DND-41 (cell line): ENCODE measurements at regions not wholly inside any gene's neighbourhood (a gene's known extent, or its start where the extent isn't known, plus 50 kb on each side); places are given as distances from the start of the nearest gene placed in this dataset.

Source experiments
- ATAC-seq: fragments of 200-7000 bp; cut with Tn5 transposase; 3 replicates; pipeline ENCODE4 v1.9.1; 2021; ENCODE audit warnings: low read depth; ENCODE audit not compliant: insufficient read depth
- DNase-seq: peaks from one replicate; pipeline ENCODE4 v3.0.0-alpha.2; 2020
- H2AFZ ChIP-seq: 2 replicates; pipeline ENCODE4 v1.6.0; 2012; ENCODE audit warnings: low read depth, low read length
- H3K27ac ChIP-seq: 2 replicates; pipeline ENCODE4 v1.5.1; 2012; ENCODE audit warnings: low read length, inconsistent platforms
- H3K27me3 ChIP-seq: fragments of 200-600 bp; sonication (generic); 2 replicates; pipeline ENCODE4 v1.6.0; 2012; ENCODE audit warnings: low read length, mild to moderate bottlenecking, inconsistent platforms; ENCODE audit not compliant: insufficient read depth, poor library complexity
- H3K36me3 ChIP-seq: 2 replicates; pipeline ENCODE4 v1.5.1; 2012; ENCODE audit warnings: low read length, inconsistent platforms; ENCODE audit not compliant: insufficient read depth
- H3K4me1 ChIP-seq: 2 replicates; pipeline ENCODE4 v1.5.1; 2012; ENCODE audit warnings: mild to moderate bottlenecking, low read length; ENCODE audit not compliant: insufficient read depth
- H3K4me2 ChIP-seq: 2 replicates; pipeline ENCODE4 v1.6.0; 2012; ENCODE audit warnings: mild to moderate bottlenecking, moderate library complexity, low read length, inconsistent platforms; ENCODE audit not compliant: insufficient read depth
- H3K4me3 ChIP-seq, 2 experiments: fragments of 200-600 bp in 1 of 2; shearing (Covaris generic) in 1 of 2; 2 replicates each; pipeline ENCODE4 v1.5.1; 2012 to 2016; ENCODE audit warnings: inconsistent platforms in 2 of 2, low read length in 2 of 2, mild to moderate bottlenecking in 2 of 2, low read depth in 1 of 2, moderate library complexity in 1 of 2
- H3K79me2 ChIP-seq: 2 replicates; pipeline ENCODE4 v1.6.0; 2012; ENCODE audit warnings: low read length, inconsistent platforms; ENCODE audit not compliant: insufficient read depth
- H3K9ac ChIP-seq: 2 replicates; pipeline ENCODE4 v1.6.0; 2012; ENCODE audit warnings: low read depth, mild to moderate bottlenecking, inconsistent platforms, low read length, moderate library complexity
- H3K9me3 ChIP-seq: 2 replicates; pipeline ENCODE4 v1.5.1; 2012; ENCODE audit warnings: low read length, moderate library complexity, mild to moderate bottlenecking, inconsistent platforms; ENCODE audit not compliant: insufficient read depth, severe bottlenecking
- H4K20me1 ChIP-seq: 2 replicates; pipeline ENCODE4 v1.6.0; 2012; ENCODE audit warnings: low read length; ENCODE audit not compliant: insufficient read depth
- EZH2 ChIP-seq: IDR thresholded peaks from 3 replicates; pipeline ENCODE4 v1.6.1; 2012; ENCODE audit warnings: borderline replicate concordance, low read depth, mild to moderate bottlenecking, moderate library complexity, low read length, inconsistent platforms; ENCODE audit not compliant: severe bottlenecking
- TF ChIP-seq, protein P1 (sequence below): IDR thresholded peaks from 2 replicates; pipeline ENCODE4 v1.5.1; 2012; ENCODE audit warnings: borderline replicate concordance, low read length, moderate library complexity, mild to moderate bottlenecking; ENCODE audit not compliant: poor library complexity, severe bottlenecking; ENCODE audit errors: extremely low read depth

- Histone ChIP-seq H3K4me1 (no peaks in the 10 kb centered on the region), H3K4me3 (no peak overlapping the region), H3K9me3 (no peaks in the 10 kb centered on the region), H4K20me1 (no peaks in the 10 kb centered on the region), H2AFZ (no peak overlapping the region), H3K9ac (no peak overlapping the region), H3K36me3 (no peaks in the 10 kb centered on the region), H3K4me2 (no peak overlapping the region), H3K27me3 (no peaks in the 10 kb centered on the region), H3K79me2 (no peaks in the 10 kb centered on the region), H3K27ac (no peak overlapping the region)
- ATAC-seq (no peak), DNase-seq (no peak)
- TF ChIP-seq, protein P1, sequence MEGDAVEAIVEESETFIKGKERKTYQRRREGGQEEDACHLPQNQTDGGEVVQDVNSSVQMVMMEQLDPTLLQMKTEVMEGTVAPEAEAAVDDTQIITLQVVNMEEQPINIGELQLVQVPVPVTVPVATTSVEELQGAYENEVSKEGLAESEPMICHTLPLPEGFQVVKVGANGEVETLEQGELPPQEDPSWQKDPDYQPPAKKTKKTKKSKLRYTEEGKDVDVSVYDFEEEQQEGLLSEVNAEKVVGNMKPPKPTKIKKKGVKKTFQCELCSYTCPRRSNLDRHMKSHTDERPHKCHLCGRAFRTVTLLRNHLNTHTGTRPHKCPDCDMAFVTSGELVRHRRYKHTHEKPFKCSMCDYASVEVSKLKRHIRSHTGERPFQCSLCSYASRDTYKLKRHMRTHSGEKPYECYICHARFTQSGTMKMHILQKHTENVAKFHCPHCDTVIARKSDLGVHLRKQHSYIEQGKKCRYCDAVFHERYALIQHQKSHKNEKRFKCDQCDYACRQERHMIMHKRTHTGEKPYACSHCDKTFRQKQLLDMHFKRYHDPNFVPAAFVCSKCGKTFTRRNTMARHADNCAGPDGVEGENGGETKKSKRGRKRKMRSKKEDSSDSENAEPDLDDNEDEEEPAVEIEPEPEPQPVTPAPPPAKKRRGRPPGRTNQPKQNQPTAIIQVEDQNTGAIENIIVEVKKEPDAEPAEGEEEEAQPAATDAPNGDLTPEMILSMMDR, result no peak
- TF ChIP-seq EZH2, result no peak
Measured at GRCh38 chr4:12723849-12724447, 760.2 kb downstream of the RAB28 start.

DNA sequence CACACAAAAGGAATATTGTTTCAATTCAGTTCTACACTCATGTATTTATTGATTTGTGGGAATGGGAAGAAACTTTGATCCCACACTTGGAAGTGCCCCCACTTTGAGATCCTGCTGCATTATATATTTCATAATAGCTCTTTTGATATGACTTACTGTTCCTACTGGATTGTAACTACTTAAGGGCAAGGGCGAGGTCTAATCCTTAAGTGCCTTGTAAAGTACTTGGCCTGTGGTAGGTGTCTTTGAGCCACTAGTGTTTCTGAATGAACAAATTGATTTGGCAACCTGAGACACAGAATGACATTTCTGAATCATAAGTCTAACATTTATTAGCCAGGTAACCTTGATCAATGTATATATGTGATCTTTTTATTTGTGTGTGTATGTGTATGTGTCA, 767.2 kb downstream of the RAB28 start:
- no peak overlapping the region for H3K4me3 ChIP-seq
- H4K20me1 ChIP-seq, result no peaks in the 10 kb centered on the region
- ATAC-seq, result no peak
- no peak overlapping the region for H3K9ac ChIP-seq
- H3K4me2 ChIP-seq, result no peak overlapping the region
- H3K9me3 ChIP-seq, result no peaks in the 10 kb centered on the region
- H3K27ac ChIP-seq, result no peak overlapping the region
- H3K79me2 ChIP-seq, result no peaks in the 10 kb centered on the region
- TF ChIP-seq, protein P1, result no peak
- TF ChIP-seq EZH2, result no peak
- no peaks in the 10 kb centered on the region for H3K27me3 ChIP-seq
- no peak for DNase-seq
- H2AFZ ChIP-seq, result no peak overlapping the region
- no peaks in the 10 kb centered on the region for H3K4me1 ChIP-seq
- H3K36me3 ChIP-seq, result no peaks in the 10 kb centered on the region

GRCh38 chr4:12712648-12713339, 771.3 kb downstream of the RAB28 start:
- H3K27ac ChIP-seq, result no peak overlapping the region
- no peak overlapping the region for H2AFZ ChIP-seq
- no peaks in the 10 kb centered on the region for H3K36me3 ChIP-seq
- no peaks in the 10 kb centered on the region for H3K4me1 ChIP-seq
- no peak overlapping the region for H3K4me3 ChIP-seq
- DNase-seq, result no peak
- TF ChIP-seq EZH2, result no peak
- TF ChIP-seq, protein P1, result no peak
- H4K20me1 ChIP-seq, result no peaks in the 10 kb centered on the region
- ATAC-seq, result no peak
- no peaks in the 10 kb centered on the region for H3K9me3 ChIP-seq
- no peaks in the 10 kb centered on the region for H3K27me3 ChIP-seq
- no peak overlapping the region for H3K9ac ChIP-seq
- no peak overlapping the region for H3K4me2 ChIP-seq
- H3K79me2 ChIP-seq, result no peaks in the 10 kb centered on the region
